ENCODE measurements at regions not wholly inside any gene's neighbourhood (a gene's known extent, or its start where the extent isn't known, plus 50 kb on each side); places are given as distances from the start of the nearest gene placed in this dataset.

DNA sequence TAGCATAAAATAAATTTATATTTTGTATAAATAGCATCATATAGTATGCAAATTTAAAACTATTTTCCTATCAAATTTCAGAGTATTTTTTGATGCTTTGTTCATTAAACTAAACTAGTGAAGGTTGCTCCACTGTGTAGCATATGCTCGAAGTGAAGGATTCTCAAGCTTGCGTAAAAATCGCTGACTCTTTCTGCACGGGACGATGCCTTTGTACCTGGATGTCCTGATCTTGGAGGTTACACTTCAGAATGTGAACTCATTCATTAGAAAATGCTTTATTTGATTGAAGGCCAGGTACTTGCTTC lies 305.0 kb downstream of the WDR72 start:
- no peak for DNase-seq (ENCODE audit: extremely low read depth in 1 of 4, low spot score in 3 of 4)
- no peaks in the 10 kb centered on the region for H4K20me1 ChIP-seq (replicated peaks; ENCODE audit: control insufficient read depth, insufficient read depth, low read length)
- CTCF ChIA-PET (ENCODE audit: low intra/inter-chr PET ratio) = no interaction called here
- no TSS peak for BruUV-seq (replicated peaks)
- H3K9ac ChIP-seq (ENCODE audit: insufficient read depth in 1 of 2, low read depth in 2 of 2, low read length in 2 of 2) = no peak overlapping the region
- TF ChIP-seq FOXJ2 (tag; IDR thresholded peaks at IDR 0.05) (no peak), NR3C1 (CRISPR knock-in tag; IDR thresholded peaks at IDR 0.05) (no peak), CREM (IDR thresholded peaks at IDR 0.05; ENCODE audit: low read depth) (no peak), ZNF76 (CRISPR knock-in tag; IDR thresholded peaks at IDR 0.05; ENCODE audit: borderline replicate concordance) (no peak), KLF16 (IDR thresholded peaks at IDR 0.05) (no peak), ZC3H8 (IDR thresholded peaks at IDR 0.05) (no peak), PHB2 (IDR thresholded peaks at IDR 0.05; ENCODE audit: low read depth) (no peak), NUFIP1 (IDR thresholded peaks at IDR 0.05; ENCODE audit: partially characterized antibody) (no peak), RAD51 (IDR thresholded peaks at IDR 0.05; ENCODE audit: borderline replicate concordance, low read depth) (no peak), THAP12 (CRISPR knock-in tag; IDR thresholded peaks at IDR 0.05) (no peak), CREB1 (IDR thresholded peaks at IDR 0.05) (no peak), CREB1 (CRISPR knock-in tag; IDR thresholded peaks at IDR 0.05) (no peak), HLTF (IDR thresholded peaks at IDR 0.05) (no peak), MCM5 (IDR thresholded peaks at IDR 0.05; ENCODE audit: low read depth) (no peak), GTF3C2 (IDR thresholded peaks at IDR 0.05; ENCODE audit: borderline replicate concordance, extremely low read depth, insufficient read length) (no peak), MECOM (CRISPR knock-in tag; IDR thresholded peaks at IDR 0.05) (no peak), ZNF282 (CRISPR knock-in tag; IDR thresholded peaks at IDR 0.05) (no peak)
- TF ChIP-seq, protein P1, sequence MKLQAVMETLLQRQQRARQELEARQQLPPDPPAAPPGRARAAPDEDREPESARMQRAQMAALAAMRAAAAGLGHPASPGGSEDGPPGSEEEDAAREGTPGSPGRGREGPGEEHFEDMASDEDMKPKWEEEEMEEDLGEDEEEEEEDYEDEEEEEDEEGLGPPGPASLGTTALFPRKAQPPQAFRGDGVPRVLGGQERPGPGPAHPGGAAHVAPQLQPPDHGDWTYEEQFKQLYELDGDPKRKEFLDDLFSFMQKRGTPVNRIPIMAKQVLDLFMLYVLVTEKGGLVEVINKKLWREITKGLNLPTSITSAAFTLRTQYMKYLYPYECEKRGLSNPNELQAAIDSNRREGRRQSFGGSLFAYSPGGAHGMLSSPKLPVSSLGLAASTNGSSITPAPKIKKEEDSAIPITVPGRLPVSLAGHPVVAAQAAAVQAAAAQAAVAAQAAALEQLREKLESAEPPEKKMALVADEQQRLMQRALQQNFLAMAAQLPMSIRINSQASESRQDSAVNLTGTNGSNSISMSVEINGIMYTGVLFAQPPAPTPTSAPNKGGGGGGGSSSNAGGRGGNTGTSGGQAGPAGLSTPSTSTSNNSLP (IDR thresholded peaks at IDR 0.05; ENCODE audit: borderline replicate concordance, low read depth, low read length) = no peak
- TF ChIP-seq, protein P2, sequence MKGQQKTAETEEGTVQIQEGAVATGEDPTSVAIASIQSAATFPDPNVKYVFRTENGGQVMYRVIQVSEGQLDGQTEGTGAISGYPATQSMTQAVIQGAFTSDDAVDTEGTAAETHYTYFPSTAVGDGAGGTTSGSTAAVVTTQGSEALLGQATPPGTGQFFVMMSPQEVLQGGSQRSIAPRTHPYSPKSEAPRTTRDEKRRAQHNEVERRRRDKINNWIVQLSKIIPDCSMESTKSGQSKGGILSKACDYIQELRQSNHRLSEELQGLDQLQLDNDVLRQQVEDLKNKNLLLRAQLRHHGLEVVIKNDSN (CRISPR knock-in tag; IDR thresholded peaks at IDR 0.05) = no peak
- H3K79me2 ChIP-seq (ENCODE audit: control insufficient read depth, insufficient read depth, low read length) = no peaks in the 10 kb centered on the region
- intact Hi-C loops (cut with micrococcal nuclease) (no loop called here), in situ Hi-C loops (cut with MboI) (no loop called here)
- no peak for ATAC-seq
- H3K27ac ChIP-seq (ENCODE audit: extremely low read depth, low read depth, low read length) = no peak overlapping the region
- FAIRE-seq = no peak
- H3K36me3 ChIP-seq (ENCODE audit: control insufficient read depth, insufficient read depth, low read length) = no peaks in the 10 kb centered on the region
- POLR2A ChIA-PET = no interaction called here
- H3K27me3 ChIP-seq (ENCODE audit: control insufficient read depth in 2 of 2, insufficient read depth in 2 of 2, low read length in 2 of 2) = no peaks in the 10 kb centered on the region
- H3K9me1 ChIP-seq (ENCODE audit: control insufficient read depth, insufficient read depth, low read length) = no peaks in the 10 kb centered on the region
- no peak overlapping the region for H3K4me2 ChIP-seq (ENCODE audit: insufficient read depth, low read length)
- no peak overlapping the region for H2AFZ ChIP-seq (ENCODE audit: low read depth, low read length)
- no peaks in the 10 kb centered on the region; the same call in 1 of the 2 replicates for H3K9me3 ChIP-seq (replicated peaks; ENCODE audit: control insufficient read depth, insufficient read depth, low read depth, low read length)
- WGBS (ENCODE audit: insufficient coverage, low coverage, missing lambda C conversion rate) = 6% methylated on average over 5 of the region's 5 CpGs
- H3K4me1 ChIP-seq (replicated peaks in 1 of 2; ENCODE audit: control insufficient read depth in 2 of 2, insufficient read depth in 2 of 2, low read length in 2 of 2) = no peaks in the 10 kb centered on the region
- H3K4me3 ChIP-seq = no peak overlapping the region
